Ascending aorta (tissue), 2 donors: ENCODE measurements at regions not wholly inside any gene's neighbourhood (a gene's known extent, or its start where the extent isn't known, plus 50 kb on each side); places are given as distances from the start of the nearest gene placed in this dataset.

ENCODE experiments used
- DNase-seq, 2 donors: peaks; one replicate each; pipeline ENCODE4 v3.0.0-alpha.2; 2019; ENCODE audit warnings: low spot score in 2 of 2
- H3K27ac ChIP-seq, 2 donors: fragments of 200-600 bp; sonication (generic); one replicate each; pipeline ENCODE4 v1.5.1; 2016 to 2017; ENCODE audit warnings: mild to moderate bottlenecking in 1 of 2
- H3K27me3 ChIP-seq: fragments of 200-600 bp; sonication (generic); one replicate; pipeline ENCODE4 v1.5.1; 2017
- H3K36me3 ChIP-seq, 2 donors: fragments of 200-600 bp; sonication (generic); one replicate each; pipeline ENCODE4 v1.5.1; 2016
- H3K4me1 ChIP-seq, 2 donors: fragments of 200-600 bp; sonication (generic); one replicate each; pipeline ENCODE4 v1.5.1; 2016 to 2017; ENCODE audit warnings: mild to moderate bottlenecking in 1 of 2
- H3K4me3 ChIP-seq, 2 donors: fragments of 200-600 bp; sonication (generic); one replicate each; pipeline ENCODE4 v1.5.1; 2016 to 2017; ENCODE audit warnings: mild to moderate bottlenecking in 1 of 2
- H3K9me3 ChIP-seq, 2 donors: fragments of 200-600 bp; sonication (generic); one replicate each; pipeline ENCODE4 v1.5.1; 2016
- intact Hi-C: fragments of 100-400 bp; cut with DNase I; formaldehyde crosslinking; loops from one replicate; pipeline ENCODE4 v1.15.1; 2023
- TF ChIP-seq, protein P1 (sequence below), 3 experiments: fragments of 200-600 bp in 2 of 3; fragments of 450-650 bp in 1 of 3; sonication (generic) in 2 of 3; IDR thresholded peaks; one replicate each; pipeline ENCODE4 v1.5.1; 2016 to 2019; ENCODE audit warnings: antibody characterized with exemption in 3 of 3, mild to moderate bottlenecking in 1 of 3, moderate library complexity in 1 of 3

DNA sequence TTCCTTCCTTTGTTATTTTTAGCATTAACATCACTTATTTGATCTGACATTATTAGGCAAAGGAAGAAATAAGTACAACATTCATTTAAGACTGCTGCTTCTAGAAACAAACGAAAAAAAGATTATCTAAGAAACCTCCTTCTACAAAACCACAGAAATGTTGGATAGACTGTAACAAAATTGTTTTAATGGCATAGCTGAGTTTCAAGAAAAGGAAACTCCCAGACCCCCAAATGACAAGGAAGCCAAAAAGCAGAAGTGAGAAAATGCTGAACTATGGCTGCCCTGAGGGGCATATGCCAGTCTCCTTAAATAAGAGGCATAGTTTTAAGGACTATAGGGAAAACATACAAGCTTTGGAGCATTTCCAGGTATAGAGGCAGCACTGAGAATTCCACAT lies 1431.6 kb upstream of the TENM3 start:
- TF ChIP-seq, protein P1, sequence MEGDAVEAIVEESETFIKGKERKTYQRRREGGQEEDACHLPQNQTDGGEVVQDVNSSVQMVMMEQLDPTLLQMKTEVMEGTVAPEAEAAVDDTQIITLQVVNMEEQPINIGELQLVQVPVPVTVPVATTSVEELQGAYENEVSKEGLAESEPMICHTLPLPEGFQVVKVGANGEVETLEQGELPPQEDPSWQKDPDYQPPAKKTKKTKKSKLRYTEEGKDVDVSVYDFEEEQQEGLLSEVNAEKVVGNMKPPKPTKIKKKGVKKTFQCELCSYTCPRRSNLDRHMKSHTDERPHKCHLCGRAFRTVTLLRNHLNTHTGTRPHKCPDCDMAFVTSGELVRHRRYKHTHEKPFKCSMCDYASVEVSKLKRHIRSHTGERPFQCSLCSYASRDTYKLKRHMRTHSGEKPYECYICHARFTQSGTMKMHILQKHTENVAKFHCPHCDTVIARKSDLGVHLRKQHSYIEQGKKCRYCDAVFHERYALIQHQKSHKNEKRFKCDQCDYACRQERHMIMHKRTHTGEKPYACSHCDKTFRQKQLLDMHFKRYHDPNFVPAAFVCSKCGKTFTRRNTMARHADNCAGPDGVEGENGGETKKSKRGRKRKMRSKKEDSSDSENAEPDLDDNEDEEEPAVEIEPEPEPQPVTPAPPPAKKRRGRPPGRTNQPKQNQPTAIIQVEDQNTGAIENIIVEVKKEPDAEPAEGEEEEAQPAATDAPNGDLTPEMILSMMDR (IDR thresholded peaks at IDR 0.05), result no peak
- H3K27ac ChIP-seq, result no peak overlapping the region
- H3K27me3 ChIP-seq, result no peaks in the 10 kb centered on the region
- H3K9me3 ChIP-seq, result no peaks in the 10 kb centered on the region
- no peak overlapping the region for H3K4me3 ChIP-seq
- intact Hi-C loops, result no loop called here
- H3K36me3 ChIP-seq, result no peaks in the 10 kb centered on the region
- DNase-seq, result no peak
- H3K4me1 ChIP-seq, result no peaks in the 10 kb centered on the region

DNA sequence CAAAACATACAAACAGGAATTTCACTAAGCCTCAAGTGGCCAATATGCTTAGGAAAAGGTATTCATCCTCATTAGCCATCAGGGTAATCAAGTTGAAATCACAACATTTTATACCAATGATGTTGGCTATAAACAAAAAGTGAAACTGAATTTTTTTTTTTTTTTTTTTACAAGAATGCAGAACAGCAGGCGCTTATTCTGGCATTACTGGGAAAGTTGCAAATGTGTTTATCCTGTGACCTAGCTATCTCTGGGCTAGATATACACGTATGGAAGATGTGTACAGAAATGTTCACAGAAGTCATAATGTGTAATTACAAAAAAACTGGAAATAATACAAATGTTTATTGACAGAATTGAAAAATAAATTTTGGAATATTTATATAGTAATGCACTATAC lies 1430.4 kb upstream of the TENM3 start:
- no peak for DNase-seq
- no peaks in the 10 kb centered on the region for H3K4me1 ChIP-seq
- H3K9me3 ChIP-seq, result no peaks in the 10 kb centered on the region
- no peak overlapping the region for H3K27ac ChIP-seq
- TF ChIP-seq, protein P1 (IDR thresholded peaks at IDR 0.05), result no peak
- no peak overlapping the region for H3K4me3 ChIP-seq
- H3K27me3 ChIP-seq, result no peaks in the 10 kb centered on the region
- intact Hi-C loops, result no loop called here
- no peaks in the 10 kb centered on the region for H3K36me3 ChIP-seq

DNA sequence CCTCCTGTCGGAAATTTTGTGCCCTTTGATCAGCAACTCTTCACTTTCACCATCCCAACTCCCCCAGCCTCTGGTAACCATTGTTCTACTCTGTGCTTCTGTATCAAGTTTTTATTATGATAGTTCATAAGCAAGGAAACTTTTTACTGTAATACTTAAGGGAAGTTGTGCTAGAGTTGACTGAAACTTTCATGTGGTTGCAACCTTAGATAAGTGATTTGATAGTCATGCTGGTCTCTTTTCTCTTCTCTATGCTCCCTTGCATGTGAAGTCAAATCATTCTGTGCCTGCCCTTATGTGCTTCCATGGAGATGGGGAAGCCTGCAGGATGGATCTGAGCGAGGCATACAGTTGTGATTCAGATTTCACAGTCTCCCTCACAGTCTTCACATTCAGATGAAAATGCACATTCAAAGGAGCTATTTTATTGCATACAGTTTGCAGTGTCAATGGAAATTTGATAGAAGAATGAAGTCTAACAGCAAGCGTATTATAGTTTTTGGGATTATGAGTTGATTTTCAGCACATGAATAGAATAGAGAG lies 1428.3 kb upstream of the TENM3 start:
- intact Hi-C loops, result no loop called here
- Histone ChIP-seq H3K4me1 (no peaks in the 10 kb centered on the region), H3K36me3 (no peaks in the 10 kb centered on the region), H3K9me3 (no peaks in the 10 kb centered on the region), H3K27me3 (no peaks in the 10 kb centered on the region), H3K4me3 (no peak overlapping the region), H3K27ac (no peak overlapping the region)
- TF ChIP-seq, protein P1 (IDR thresholded peaks at IDR 0.05), result no peak
- DNase-seq, result no peak

DNA sequence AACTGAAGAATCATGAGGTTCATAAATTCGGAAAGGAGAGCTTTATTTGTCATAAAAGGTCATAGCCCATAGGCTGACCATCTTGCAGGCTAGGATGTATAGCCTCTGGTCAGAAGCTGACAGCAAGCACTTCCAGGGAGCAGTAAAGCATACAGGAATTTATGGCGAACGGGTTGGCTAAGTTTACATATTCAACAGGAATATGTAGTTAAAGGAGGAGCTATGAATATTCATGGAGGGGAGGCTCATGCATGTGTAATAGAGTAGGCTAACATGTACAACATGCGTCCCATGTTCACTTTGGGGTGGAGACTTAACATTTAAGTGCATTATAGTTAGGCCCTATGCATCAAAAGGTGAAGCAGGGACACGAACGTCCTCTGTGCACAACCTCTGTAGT lies 1425.7 kb upstream of the TENM3 start:
- no peak overlapping the region for H3K4me3 ChIP-seq
- H3K27me3 ChIP-seq, result no peaks in the 10 kb centered on the region
- no peaks in the 10 kb centered on the region for H3K4me1 ChIP-seq
- H3K27ac ChIP-seq, result no peak overlapping the region
- TF ChIP-seq, protein P1 (IDR thresholded peaks at IDR 0.05), result no peak
- DNase-seq, result no peak
- intact Hi-C loops, result no loop called here
- no peaks in the 10 kb centered on the region for H3K36me3 ChIP-seq
- H3K9me3 ChIP-seq, result no peaks in the 10 kb centered on the region

DNA sequence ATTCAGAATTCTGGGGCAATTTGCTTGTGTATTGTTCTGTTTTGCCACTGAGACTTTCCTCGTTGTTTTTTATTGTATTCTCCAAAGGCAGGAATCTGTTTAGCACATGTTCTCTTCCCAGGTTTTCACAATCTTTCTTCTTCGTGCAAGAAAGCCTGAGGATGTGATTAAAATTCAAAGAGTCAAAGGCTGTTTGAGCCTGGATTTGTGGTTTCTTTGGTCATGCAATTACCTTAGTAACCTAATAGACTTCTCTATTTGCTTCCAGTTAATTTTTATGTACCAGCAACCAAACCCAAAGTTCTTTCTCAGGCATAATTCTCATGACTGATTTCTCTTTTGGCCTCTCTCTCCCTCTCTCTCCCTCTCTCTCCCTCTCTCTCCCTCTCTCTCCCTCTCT lies 1420.1 kb upstream of the TENM3 start:
- H3K27ac ChIP-seq, result no peak overlapping the region
- DNase-seq, result no peak
- TF ChIP-seq, protein P1 (IDR thresholded peaks at IDR 0.05), result no peak

More for the DNA sequence above, 1420.1 kb upstream of the TENM3 start:
- no peaks in the 10 kb centered on the region for H3K36me3 ChIP-seq
- intact Hi-C loops, result no loop called here
- no peaks in the 10 kb centered on the region for H3K4me1 ChIP-seq
- H3K9me3 ChIP-seq, result no peaks in the 10 kb centered on the region
- no peak overlapping the region for H3K4me3 ChIP-seq
- H3K27me3 ChIP-seq, result no peaks in the 10 kb centered on the region
